Testis (tissue), 2 donors: ENCODE measurements at regions not wholly inside any gene's neighbourhood (a gene's known extent, or its start where the extent isn't known, plus 50 kb on each side); places are given as distances from the start of the nearest gene placed in this dataset.

ENCODE experiments used
- POLR2A ChIP-seq: fragments of 450-650 bp; IDR thresholded peaks from one replicate; pipeline ENCODE4 v1.6.1; 2017; ENCODE audit warnings: antibody characterized with exemption, mild to moderate bottlenecking, moderate library complexity
- TF ChIP-seq, protein P1 (sequence below), 3 experiments: fragments of 450-650 bp in 2 of 3; fragments of 200-600 bp in 1 of 3; sonication (generic) in 1 of 3; IDR thresholded peaks; one replicate each; pipeline ENCODE4 v1.5.1; 2016 to 2019; ENCODE audit warnings: antibody characterized with exemption in 3 of 3, mild to moderate bottlenecking in 2 of 3, moderate library complexity in 1 of 3

DNA sequence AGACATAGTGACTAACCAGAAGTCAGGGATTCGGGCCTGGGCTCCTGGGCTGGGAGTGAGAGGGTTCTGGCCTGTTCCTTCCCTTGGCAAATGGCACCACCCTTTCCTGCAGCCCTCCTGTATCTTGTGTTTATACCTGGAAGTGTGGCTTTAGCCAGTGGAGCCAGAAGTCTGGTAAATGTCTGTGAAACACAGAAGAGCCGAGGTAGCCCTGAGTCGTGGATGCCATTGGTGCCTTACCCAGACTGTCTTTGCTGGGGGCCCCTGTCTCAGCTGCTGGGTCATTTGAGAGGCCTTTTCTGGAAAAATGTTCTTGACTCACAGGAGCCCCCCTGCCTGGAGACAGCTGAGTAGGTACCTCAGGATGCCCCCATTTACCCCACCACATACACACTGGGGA, 95.7 kb upstream of the BASP1 start:
- TF ChIP-seq, protein P1, sequence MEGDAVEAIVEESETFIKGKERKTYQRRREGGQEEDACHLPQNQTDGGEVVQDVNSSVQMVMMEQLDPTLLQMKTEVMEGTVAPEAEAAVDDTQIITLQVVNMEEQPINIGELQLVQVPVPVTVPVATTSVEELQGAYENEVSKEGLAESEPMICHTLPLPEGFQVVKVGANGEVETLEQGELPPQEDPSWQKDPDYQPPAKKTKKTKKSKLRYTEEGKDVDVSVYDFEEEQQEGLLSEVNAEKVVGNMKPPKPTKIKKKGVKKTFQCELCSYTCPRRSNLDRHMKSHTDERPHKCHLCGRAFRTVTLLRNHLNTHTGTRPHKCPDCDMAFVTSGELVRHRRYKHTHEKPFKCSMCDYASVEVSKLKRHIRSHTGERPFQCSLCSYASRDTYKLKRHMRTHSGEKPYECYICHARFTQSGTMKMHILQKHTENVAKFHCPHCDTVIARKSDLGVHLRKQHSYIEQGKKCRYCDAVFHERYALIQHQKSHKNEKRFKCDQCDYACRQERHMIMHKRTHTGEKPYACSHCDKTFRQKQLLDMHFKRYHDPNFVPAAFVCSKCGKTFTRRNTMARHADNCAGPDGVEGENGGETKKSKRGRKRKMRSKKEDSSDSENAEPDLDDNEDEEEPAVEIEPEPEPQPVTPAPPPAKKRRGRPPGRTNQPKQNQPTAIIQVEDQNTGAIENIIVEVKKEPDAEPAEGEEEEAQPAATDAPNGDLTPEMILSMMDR (IDR thresholded peaks at IDR 0.05): no peak
- no peak for TF ChIP-seq POLR2A
